ENCODE measurements at regions not wholly inside any gene's neighbourhood (a gene's known extent, or its start where the extent isn't known, plus 50 kb on each side); places are given as distances from the start of the nearest gene placed in this dataset.

GRCh38 chr15:92224843-92225242, 168.8 kb upstream of the ST8SIA2 start:
- DNase-seq (no peak), ATAC-seq (peak; percentile 41)
- intact Hi-C loops (cut with micrococcal nuclease) = loop anchor here (5.0 kb wide), 1 partner anchor 128 kb away; no protein-coding TSS in a partner anchor

GRCh38 chr15:92226020-92226612, 167.6 kb upstream of the ST8SIA2 start:
- ATAC-seq = peak; percentile 85
- intact Hi-C loops (cut with micrococcal nuclease) = loop anchor here (5.0 kb wide), 1 partner anchor 129 kb away; no protein-coding TSS in a partner anchor

GRCh38 chr15:92228830-92229229, 164.9 kb upstream of the ST8SIA2 start:
- no peak for DNase-seq
- ATAC-seq = no peak
- intact Hi-C loops (cut with micrococcal nuclease) = loop anchor here (5.0 kb wide), 1 partner anchor 132 kb away; no protein-coding TSS in a partner anchor

More at GRCh38 chr15:92226020-92226612, 167.6 kb upstream of the ST8SIA2 start:
- DNase-seq = no peak

- DNase-seq = no peak
- intact Hi-C loops (cut with micrococcal nuclease) = no loop called here
- no peak for ATAC-seq
Observed at GRCh38 chr15:92231461-92231860, 162.2 kb upstream of the ST8SIA2 start.

GRCh38 chr15:92232317-92232716, 161.4 kb upstream of the ST8SIA2 start:
- DNase-seq (no peak), ATAC-seq (no peak)
- intact Hi-C loops (cut with micrococcal nuclease) = no loop called here

- DNase-seq = no peak
- intact Hi-C loops (cut with micrococcal nuclease) = no loop called here
- ATAC-seq = no peak
Observed at GRCh38 chr15:92232876-92233275, 160.8 kb upstream of the ST8SIA2 start.

- ATAC-seq = no peak
- intact Hi-C loops (cut with micrococcal nuclease) = no loop called here
- DNase-seq = no peak
Observed at GRCh38 chr15:92243227-92243626, 150.5 kb upstream of the ST8SIA2 start.

GRCh38 chr15:92244703-92245102, 149.0 kb upstream of the ST8SIA2 start:
- DNase-seq (no peak), ATAC-seq (no peak)
- intact Hi-C loops (cut with micrococcal nuclease) = no loop called here

- intact Hi-C loops (cut with micrococcal nuclease) = no loop called here
- ATAC-seq = no peak
Observed at GRCh38 chr15:92247649-92248242, 145.9 kb upstream of the ST8SIA2 start.

GRCh38 chr15:92266796-92267685, 126.6 kb upstream of the ST8SIA2 start:
- no peak for ATAC-seq
- DNase-seq = no peak
- intact Hi-C loops (cut with micrococcal nuclease) = no loop called here

More at GRCh38 chr15:92247649-92248242, 145.9 kb upstream of the ST8SIA2 start:
- DNase-seq = no peak

- intact Hi-C loops (cut with micrococcal nuclease) = no loop called here
- no peak for ATAC-seq
- no peak for DNase-seq
Observed at GRCh38 chr15:92268900-92269299, 124.8 kb upstream of the ST8SIA2 start.

- no peak for ATAC-seq
- intact Hi-C loops (cut with micrococcal nuclease) = no loop called here
- no peak for DNase-seq
Observed at GRCh38 chr15:92271179-92271578, 122.5 kb upstream of the ST8SIA2 start.

- ATAC-seq (no peak), DNase-seq (no peak)
- intact Hi-C loops (cut with micrococcal nuclease) = no loop called here
Observed at GRCh38 chr15:92272106-92272505, 121.6 kb upstream of the ST8SIA2 start.

- intact Hi-C loops (cut with micrococcal nuclease) = no loop called here
- DNase-seq (no peak), ATAC-seq (no peak)
Observed at GRCh38 chr15:92273286-92273685, 120.4 kb upstream of the ST8SIA2 start.

GRCh38 chr15:92273723-92274122, 120.0 kb upstream of the ST8SIA2 start:
- intact Hi-C loops (cut with micrococcal nuclease) = no loop called here
- no peak for DNase-seq

GRCh38 chr15:92277776-92278175, 115.9 kb upstream of the ST8SIA2 start:
- peak; percentile 74 for ATAC-seq
- DNase-seq = no peak
- intact Hi-C loops (cut with micrococcal nuclease) = no loop called here

More at GRCh38 chr15:92273723-92274122, 120.0 kb upstream of the ST8SIA2 start:
- ATAC-seq = no peak

- DNase-seq (no peak), ATAC-seq (peak; percentile 86)
- intact Hi-C loops (cut with micrococcal nuclease) = no loop called here
Observed at GRCh38 chr15:92283813-92284212, 109.9 kb upstream of the ST8SIA2 start.

GRCh38 chr15:92288755-92289154, 104.9 kb upstream of the ST8SIA2 start:
- intact Hi-C loops (cut with micrococcal nuclease) = no loop called here
- DNase-seq = no peak
- no peak for ATAC-seq

- ATAC-seq (no peak), DNase-seq (no peak)
- intact Hi-C loops (cut with micrococcal nuclease) = no loop called here
Observed at GRCh38 chr15:92289733-92290132, 103.9 kb upstream of the ST8SIA2 start.

GRCh38 chr15:92290359-92290992, 103.2 kb upstream of the ST8SIA2 start:
- intact Hi-C loops (cut with micrococcal nuclease) = no loop called here
- ATAC-seq (peak; percentile 90), DNase-seq (no peak)
